Hematopoietic multipotent progenitor cell treated with erythropoietin and hydrocortisone succinate and interleukin-3 and kit ligand, for 4 days (in vitro differentiated cells): ENCODE measurements at regions not wholly inside any gene's neighbourhood (a gene's known extent, or its start where the extent isn't known, plus 50 kb on each side); places are given as distances from the start of the nearest gene placed in this dataset.

Experiments used
- DNase-seq: peaks from one replicate; pipeline ENCODE4 v3.0.0-alpha.2; 2015

- no peak for DNase-seq
Observed at GRCh38 chr4:156539376-156539775, 432.2 kb downstream of the PDGFC start.

GRCh38 chr4:156538651-156539257 lies 432.8 kb downstream of the PDGFC start:
- no peak for DNase-seq

GRCh38 chr4:156538210-156538609 lies 433.4 kb downstream of the PDGFC start:
- no peak for DNase-seq

GRCh38 chr4:156537286-156537685 lies 434.3 kb downstream of the PDGFC start:
- no peak for DNase-seq

GRCh38 chr4:156536661-156537060 lies 434.9 kb downstream of the PDGFC start:
- no peak for DNase-seq

GRCh38 chr4:156534205-156534604 lies 437.4 kb downstream of the PDGFC start:
- no peak for DNase-seq

GRCh38 chr4:156528216-156528615 lies 443.4 kb downstream of the PDGFC start:
- DNase-seq, result peak; percentile 18

GRCh38 chr4:156527237-156527993 lies 444.2 kb downstream of the PDGFC start:
- DNase-seq, result no peak

GRCh38 chr4:156523991-156524390 lies 447.6 kb downstream of the PDGFC start:
- DNase-seq, result no peak

GRCh38 chr4:156523492-156523891 lies 448.1 kb downstream of the PDGFC start:
- DNase-seq, result peak; percentile 20

GRCh38 chr4:156521631-156522030 lies 450.0 kb downstream of the PDGFC start:
- DNase-seq, result no peak

- DNase-seq, result no peak
Observed at GRCh38 chr4:156517956-156518355, 453.6 kb downstream of the PDGFC start.

GRCh38 chr4:156517546-156517945 lies 454.1 kb downstream of the PDGFC start:
- no peak for DNase-seq

- DNase-seq, result no peak
Observed at GRCh38 chr4:156516698-156517097, 454.9 kb downstream of the PDGFC start.

GRCh38 chr4:156515295-156515694 lies 456.3 kb downstream of the PDGFC start:
- DNase-seq, result peak; percentile 51

- DNase-seq, result no peak
Observed at GRCh38 chr4:156512622-156513021, 459.0 kb downstream of the PDGFC start.

- DNase-seq, result peak; percentile 64
Observed at GRCh38 chr4:156509921-156510320, 461.7 kb downstream of the PDGFC start.

- DNase-seq, result peak; percentile 73
Observed at GRCh38 chr4:156505341-156505955, 466.2 kb downstream of the PDGFC start.

- DNase-seq, result no peak
Observed at GRCh38 chr4:156503119-156503518, 468.5 kb downstream of the PDGFC start.

- DNase-seq, result no peak
Observed at GRCh38 chr4:156501962-156502361, 469.6 kb downstream of the PDGFC start.

GRCh38 chr4:156499684-156500083 lies 471.9 kb downstream of the PDGFC start:
- no peak for DNase-seq

GRCh38 chr4:156497486-156497885 lies 474.1 kb downstream of the PDGFC start:
- no peak for DNase-seq

- no peak for DNase-seq
Observed at GRCh38 chr4:156496797-156497196, 474.8 kb downstream of the PDGFC start.

- no peak for DNase-seq
Observed at GRCh38 chr4:156495836-156496235, 475.8 kb downstream of the PDGFC start.
